Putamen (tissue), 1 donor: ENCODE measurements at regions not wholly inside any gene's neighbourhood (a gene's known extent, or its start where the extent isn't known, plus 50 kb on each side); places are given as distances from the start of the nearest gene placed in this dataset.
A peak's percentile ranks its signal among the peaks of the same experiment; 100 is the strongest.

Experiments
- DNase-seq: peaks from one replicate; pipeline ENCODE4 v3.0.0-alpha.2; 2016; ENCODE audit warnings: low spot score

- DNase-seq, result no peak
Observed at GRCh38 chr13:24083141-24083540, 77.4 kb upstream of the SPATA13 start.

- peak; percentile 87 for DNase-seq
Observed at GRCh38 chr13:24083722-24084421, 76.6 kb upstream of the SPATA13 start.

- DNase-seq, result no peak
Observed at GRCh38 chr13:24085662-24086061, 74.9 kb upstream of the SPATA13 start.

GRCh38 chr13:24086642-24087041 lies 73.9 kb upstream of the SPATA13 start:
- DNase-seq, result no peak

GRCh38 chr13:24087605-24088225 lies 72.8 kb upstream of the SPATA13 start:
- DNase-seq, result no peak

GRCh38 chr13:24090049-24090448 lies 70.5 kb upstream of the SPATA13 start:
- DNase-seq, result no peak

GRCh38 chr13:24091080-24091479 lies 69.4 kb upstream of the SPATA13 start:
- no peak for DNase-seq

- DNase-seq, result no peak
Observed at GRCh38 chr13:24092108-24092507, 68.4 kb upstream of the SPATA13 start.

GRCh38 chr13:24093047-24093446 lies 67.5 kb upstream of the SPATA13 start:
- no peak for DNase-seq

GRCh38 chr13:24096659-24097058 lies 63.9 kb upstream of the SPATA13 start:
- DNase-seq, result no peak

GRCh38 chr13:24097064-24097463 lies 63.5 kb upstream of the SPATA13 start:
- peak; percentile 79 for DNase-seq

GRCh38 chr13:24097667-24098066 lies 62.9 kb upstream of the SPATA13 start:
- DNase-seq, result no peak

GRCh38 chr13:24099490-24099889 lies 61.0 kb upstream of the SPATA13 start:
- DNase-seq, result no peak

- DNase-seq, result no peak
Observed at GRCh38 chr13:24100188-24100587, 60.3 kb upstream of the SPATA13 start.

- no peak for DNase-seq
Observed at GRCh38 chr13:24103782-24104372, 56.6 kb upstream of the SPATA13 start.

GRCh38 chr13:24104723-24105122 lies 55.8 kb upstream of the SPATA13 start:
- no peak for DNase-seq

GRCh38 chr13:24106429-24106828 lies 54.1 kb upstream of the SPATA13 start:
- DNase-seq, result no peak

- DNase-seq, result no peak
Observed at GRCh38 chr13:24107955-24108614, 52.4 kb upstream of the SPATA13 start.

- no peak for DNase-seq
Observed at GRCh38 chr13:24108615-24108965, 51.9 kb upstream of the SPATA13 start.

- DNase-seq, result no peak
Observed at GRCh38 chr13:24110011-24110410, 50.5 kb upstream of the SPATA13 start.
